Smooth muscle cell (in vitro differentiated cells): ENCODE measurements at regions not wholly inside any gene's neighbourhood (a gene's known extent, or its start where the extent isn't known, plus 50 kb on each side); places are given as distances from the start of the nearest gene placed in this dataset.
"Not testable (repeated sequence)": the region's sequence is repeated elsewhere in the genome, so short reads cannot be mapped to it uniquely, and the experiment has no call there.

Experiments used
- DNase-seq: peaks from one replicate; lab custom pipeline; 2025; ENCODE audit not compliant: unreplicated experiment; lab: John Stamatoyannopoulos, UW
- H2AFZ ChIP-seq: fragments of 200-600 bp; sonication (generic); 2 replicates; pipeline ENCODE4 v1.6.0; 2016; ENCODE audit warnings: antibody characterized with exemption, low read depth, mild to moderate bottlenecking
- H3F3A ChIP-seq: fragments of 200-600 bp; sonication (generic); 2 replicates; pipeline ENCODE4 v1.6.0; 2017; ENCODE audit warnings: antibody characterized with exemption, low read depth
- H3K27ac ChIP-seq: fragments of 200-600 bp; sonication (generic); 2 replicates; pipeline ENCODE4 v1.5.1; 2016; ENCODE audit warnings: low read depth, mild to moderate bottlenecking
- H3K27me3 ChIP-seq: fragments of 200-600 bp; sonication (generic); 2 replicates; pipeline ENCODE4 v1.6.1; 2016; ENCODE audit warnings: low read depth, mild to moderate bottlenecking
- H3K36me3 ChIP-seq: fragments of 200-600 bp; sonication (generic); 2 replicates; pipeline ENCODE4 v1.5.1; 2016; ENCODE audit warnings: low read depth
- H3K4me1 ChIP-seq: fragments of 200-600 bp; sonication (generic); 2 replicates; pipeline ENCODE4 v1.5.1; 2016; ENCODE audit warnings: low read depth
- H3K4me2 ChIP-seq: fragments of 200-600 bp; sonication (generic); 2 replicates; pipeline ENCODE4 v1.6.0; 2016; ENCODE audit warnings: mild to moderate bottlenecking
- H3K4me3 ChIP-seq: fragments of 200-600 bp; sonication (generic); 2 replicates; pipeline ENCODE4 v1.5.1; 2016; ENCODE audit warnings: mild to moderate bottlenecking
- H3K79me2 ChIP-seq: fragments of 200-600 bp; sonication (generic); 2 replicates; pipeline ENCODE4 v1.6.0; 2016; ENCODE audit warnings: low read depth, mild to moderate bottlenecking
- H3K9ac ChIP-seq: fragments of 200-600 bp; sonication (generic); 2 replicates; pipeline ENCODE4 v1.6.0; 2016; ENCODE audit warnings: low read depth
- H3K9me3 ChIP-seq: fragments of 200-600 bp; sonication (generic); replicated peaks from 2 replicates; pipeline ENCODE4 v1.5.1; 2016; ENCODE audit warnings: low read depth
- H4K20me1 ChIP-seq: fragments of 200-600 bp; sonication (generic); 2 replicates; pipeline ENCODE4 v1.6.0; 2016; ENCODE audit warnings: low read depth
- CTCF ChIP-seq: fragments of 200-600 bp; sonication (generic); IDR thresholded peaks from 2 replicates; pipeline ENCODE4 v1.5.1; 2017; ENCODE audit warnings: borderline replicate concordance, mild to moderate bottlenecking, antibody characterized with exemption; ENCODE audit not compliant: insufficient read depth, poor library complexity, severe bottlenecking
- WGBS: methylation state at CpG from one replicate; pipeline ENCODE4 v1.1.7; 2016; ENCODE audit warnings: low lambda C conversion rate; 5-methylcytosine and 5-hydroxymethylcytosine counted together

- 88% methylated on average over 6 of the region's 6 CpGs for WGBS
- Histone ChIP-seq H3K27me3 (no peaks in the 10 kb centered on the region), H3K9me3 (no peaks in the 10 kb centered on the region), H4K20me1 (no peaks in the 10 kb centered on the region), H3K27ac (no peak overlapping the region), H3K36me3 (no peaks in the 10 kb centered on the region), H2AFZ (no peak overlapping the region), H3F3A (no peaks in the 10 kb centered on the region), H3K4me1 (no peaks in the 10 kb centered on the region), H3K4me2 (no peak overlapping the region), H3K9ac (no peak overlapping the region), H3K4me3 (no peak overlapping the region), H3K79me2 (no peaks in the 10 kb centered on the region)
- DNase-seq: no peak
- TF ChIP-seq CTCF: no peak
Measured at GRCh38 chr6:3919130-3919628, 70.0 kb downstream of the FAM50B start.

GRCh38 chr6:3919849-3920248 is 70.7 kb downstream of the FAM50B start:
- H3K4me3 ChIP-seq: no peak overlapping the region
- H3K27me3 ChIP-seq: no peaks in the 10 kb centered on the region
- H3F3A ChIP-seq: no peaks in the 10 kb centered on the region
- no peaks in the 10 kb centered on the region for H3K79me2 ChIP-seq
- H2AFZ ChIP-seq: no peak overlapping the region
- H3K36me3 ChIP-seq: no peaks in the 10 kb centered on the region
- no peak for TF ChIP-seq CTCF
- no peaks in the 10 kb centered on the region for H3K9me3 ChIP-seq
- no peaks in the 10 kb centered on the region for H3K4me1 ChIP-seq
- H3K4me2 ChIP-seq: no peak overlapping the region
- DNase-seq: no peak
- no peaks in the 10 kb centered on the region for H4K20me1 ChIP-seq
- WGBS: 97% methylated on average over 8 of the region's 8 CpGs
- no peak overlapping the region for H3K27ac ChIP-seq
- no peak overlapping the region for H3K9ac ChIP-seq

GRCh38 chr6:3920321-3920720 is 71.1 kb downstream of the FAM50B start:
- Histone ChIP-seq H3K4me2 (no peak overlapping the region), H2AFZ (no peak overlapping the region), H3K4me3 (no peak overlapping the region), H3F3A (no peaks in the 10 kb centered on the region), H3K79me2 (no peaks in the 10 kb centered on the region), H3K9ac (no peak overlapping the region), H3K27me3 (no peaks in the 10 kb centered on the region), H4K20me1 (no peaks in the 10 kb centered on the region), H3K9me3 (no peaks in the 10 kb centered on the region), H3K36me3 (no peaks in the 10 kb centered on the region), H3K4me1 (no peaks in the 10 kb centered on the region), H3K27ac (no peak overlapping the region)
- 94% methylated on average over 6 of the region's 6 CpGs for WGBS
- no peak for DNase-seq
- TF ChIP-seq CTCF: no peak

- no peak overlapping the region for H3K4me3 ChIP-seq
Measured at GRCh38 chr6:3921663-3922062, 72.5 kb downstream of the FAM50B start.

GRCh38 chr6:3922619-3923018 is 73.4 kb downstream of the FAM50B start:
- not testable (repeated sequence) for H3K4me1 ChIP-seq, H3K27me3 ChIP-seq, H2AFZ ChIP-seq, H3K79me2 ChIP-seq, H3F3A ChIP-seq, DNase-seq, H3K27ac ChIP-seq, H3K9me3 ChIP-seq, H3K4me3 ChIP-seq, H3K4me2 ChIP-seq, H4K20me1 ChIP-seq, H3K9ac ChIP-seq, H3K36me3 ChIP-seq
- 97% methylated on average over 7 of the region's 7 CpGs for WGBS

More at GRCh38 chr6:3921663-3922062, 72.5 kb downstream of the FAM50B start:
- Histone ChIP-seq H3K4me1 (no peaks in the 10 kb centered on the region), H3K27ac (no peak overlapping the region), H3K79me2 (no peaks in the 10 kb centered on the region), H3K9me3 (no peaks in the 10 kb centered on the region), H3K27me3 (no peaks in the 10 kb centered on the region), H3F3A (no peaks in the 10 kb centered on the region), H3K9ac (no peak overlapping the region), H2AFZ (no peak overlapping the region), H3K4me2 (no peak overlapping the region), H3K36me3 (no peaks in the 10 kb centered on the region), H4K20me1 (no peaks in the 10 kb centered on the region)
- 100% methylated on average over 2 of the region's 2 CpGs for WGBS
- no peak for TF ChIP-seq CTCF
- no peak for DNase-seq
